ENCODE measurements at regions not wholly inside any gene's neighbourhood (a gene's known extent, or its start where the extent isn't known, plus 50 kb on each side); places are given as distances from the start of the nearest gene placed in this dataset.
"Not testable (repeated sequence)": the region's sequence is repeated elsewhere in the genome, so short reads cannot be mapped to it uniquely, and the experiment has no call there.

DNA sequence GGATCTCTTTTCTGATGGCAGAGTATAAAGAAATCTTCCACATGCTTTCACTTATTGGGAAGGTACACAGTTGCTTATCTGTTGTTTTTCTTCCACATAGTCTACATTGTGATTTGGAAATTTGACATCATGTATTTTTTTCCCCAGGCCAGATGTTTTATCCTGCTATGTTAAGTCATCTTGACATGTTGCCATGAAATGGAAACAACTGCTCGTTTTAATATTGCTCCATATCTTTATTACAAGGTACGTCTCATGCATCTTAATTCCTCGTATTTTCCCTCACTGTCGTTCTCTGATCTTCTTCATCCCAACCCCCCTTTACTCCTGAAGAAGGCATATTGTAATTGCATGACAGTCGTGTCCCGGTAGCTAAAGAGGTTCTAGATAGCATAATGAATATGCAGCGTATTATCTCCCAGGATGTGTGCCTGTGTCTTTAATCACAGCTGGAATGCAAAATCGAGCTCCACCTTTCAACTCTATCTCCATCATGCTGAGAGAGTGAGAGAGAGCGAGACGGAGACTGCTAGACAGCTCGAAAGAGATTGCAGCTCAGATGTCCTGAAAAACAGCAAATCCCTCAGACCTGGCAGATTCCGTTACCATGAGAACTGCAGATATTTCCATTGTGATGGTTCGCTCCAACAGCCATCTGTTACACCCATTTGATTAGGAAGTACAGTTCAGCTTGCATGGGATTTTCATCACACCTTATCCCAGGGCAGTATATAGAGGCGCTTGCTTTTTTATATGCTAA is 281.7 kb downstream of the TMEM38B start:
- no peak for DNase-seq (ENCODE audit: low read depth in 2 of 2)

DNA sequence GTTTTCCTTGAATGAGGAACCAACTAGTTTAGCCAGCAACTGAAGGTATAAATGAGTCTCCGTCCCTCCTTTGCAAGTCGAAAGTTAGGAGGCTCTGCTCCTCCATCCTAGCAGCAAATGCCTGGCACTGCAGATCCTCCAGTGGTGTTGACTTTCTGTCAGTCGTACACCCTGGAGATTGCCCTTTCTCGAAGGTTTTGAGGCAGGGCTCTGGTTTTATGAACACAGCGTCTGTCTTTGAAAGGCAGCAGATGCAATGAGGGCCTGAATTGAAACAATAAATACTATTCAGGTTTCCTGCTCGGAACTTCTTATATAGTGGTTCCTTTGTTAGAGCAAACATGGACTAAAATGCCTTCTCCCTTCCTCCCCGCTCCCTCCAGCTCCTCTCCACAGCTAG is 284.0 kb downstream of the TMEM38B start:
- no peak for DNase-seq (ENCODE audit: low read depth in 2 of 2)

DNA sequence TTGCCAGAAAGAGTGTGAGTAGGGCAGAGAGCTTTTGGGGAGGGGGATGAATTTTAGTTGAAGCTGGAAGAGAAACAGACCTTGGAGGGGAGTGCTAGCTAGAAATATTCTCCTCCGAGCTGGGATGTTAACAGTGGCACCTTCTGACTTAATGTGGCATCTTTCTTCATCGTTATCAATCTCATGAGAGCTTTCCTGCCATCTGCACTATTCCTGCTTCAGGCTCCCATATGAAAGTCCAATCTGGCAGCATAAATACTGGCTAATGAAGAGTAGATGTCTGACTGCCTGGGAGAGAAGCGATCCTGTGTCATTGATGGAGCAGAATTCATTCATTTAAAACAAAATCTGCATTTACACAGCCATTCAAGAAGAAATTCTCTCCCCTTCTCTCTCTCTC is 284.5 kb downstream of the TMEM38B start:
- no peak for DNase-seq (ENCODE audit: low read depth in 2 of 2)

- no peak for DNase-seq (ENCODE audit: low read depth in 2 of 2)
Measured at GRCh38 chr9:105979290-105979689, 284.9 kb downstream of the TMEM38B start.

DNA sequence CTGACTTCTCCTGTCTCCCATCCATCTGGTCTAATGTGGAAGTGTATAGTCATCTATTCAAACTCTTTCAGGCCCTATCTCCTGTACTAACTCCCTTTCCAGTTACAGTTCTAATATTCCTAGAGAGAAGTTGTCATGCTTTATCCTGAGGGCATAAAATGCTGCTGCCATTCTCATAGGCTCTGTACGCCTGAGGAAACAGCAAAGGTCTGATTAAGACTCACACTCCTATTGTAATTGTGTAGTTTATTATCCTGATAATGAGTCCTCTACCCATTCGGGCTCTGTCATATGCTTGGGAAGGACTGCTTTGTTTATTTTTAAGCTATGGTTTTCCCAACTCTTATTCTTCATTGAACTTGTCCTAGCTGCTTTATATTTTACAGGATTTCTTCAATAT is 290.4 kb downstream of the TMEM38B start:
- DNase-seq (ENCODE audit: low read depth in 2 of 2) = no peak

GRCh38 chr9:105993116-105993854 is 298.9 kb downstream of the TMEM38B start:
- DNase-seq (ENCODE audit: low read depth in 2 of 2) = no peak

DNA sequence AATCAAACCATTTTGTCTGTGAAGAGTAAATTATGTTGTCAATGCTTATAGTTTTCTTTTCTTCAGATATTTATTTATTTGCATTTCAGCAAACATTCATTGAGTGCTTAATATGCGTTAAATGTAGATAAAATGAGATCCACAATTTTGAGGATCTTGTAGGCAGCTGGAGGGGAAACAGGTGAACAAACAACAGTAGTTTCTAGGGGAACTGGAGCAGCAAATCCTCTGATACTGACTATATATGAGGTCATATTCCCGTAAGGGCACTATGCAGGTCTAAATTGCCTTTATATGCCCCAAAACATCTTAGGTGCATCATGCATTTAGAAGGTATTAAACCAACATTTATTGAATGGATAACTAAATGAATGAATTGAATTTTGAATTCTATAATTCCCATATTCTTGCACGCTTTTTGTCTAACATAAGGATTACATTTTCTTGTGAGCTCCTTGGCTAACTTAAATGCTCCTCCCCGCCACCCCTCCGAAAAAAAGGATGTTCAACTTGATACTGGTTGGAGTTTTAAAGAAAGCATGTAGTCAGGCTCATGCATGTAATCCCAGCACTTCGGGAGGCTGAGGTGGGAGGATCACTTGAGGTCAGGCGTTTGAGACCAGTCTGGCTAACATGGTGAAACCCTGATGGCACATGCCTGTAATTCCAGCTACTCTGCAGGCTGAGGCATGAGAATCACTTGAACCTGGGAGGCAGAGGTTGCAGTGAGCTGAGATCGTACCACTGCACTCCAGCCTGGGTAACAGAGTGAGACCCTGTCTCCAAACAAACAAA is 299.8 kb downstream of the TMEM38B start:
- DNase-seq (ENCODE audit: low read depth in 2 of 2) = no peak

- no peak for DNase-seq (ENCODE audit: low read depth in 2 of 2)
Measured at GRCh38 chr9:105994970-105995369, 300.6 kb downstream of the TMEM38B start.

GRCh38 chr9:106017198-106017740 is 322.9 kb downstream of the TMEM38B start:
- no peak for DNase-seq (ENCODE audit: low read depth in 2 of 2)

DNA sequence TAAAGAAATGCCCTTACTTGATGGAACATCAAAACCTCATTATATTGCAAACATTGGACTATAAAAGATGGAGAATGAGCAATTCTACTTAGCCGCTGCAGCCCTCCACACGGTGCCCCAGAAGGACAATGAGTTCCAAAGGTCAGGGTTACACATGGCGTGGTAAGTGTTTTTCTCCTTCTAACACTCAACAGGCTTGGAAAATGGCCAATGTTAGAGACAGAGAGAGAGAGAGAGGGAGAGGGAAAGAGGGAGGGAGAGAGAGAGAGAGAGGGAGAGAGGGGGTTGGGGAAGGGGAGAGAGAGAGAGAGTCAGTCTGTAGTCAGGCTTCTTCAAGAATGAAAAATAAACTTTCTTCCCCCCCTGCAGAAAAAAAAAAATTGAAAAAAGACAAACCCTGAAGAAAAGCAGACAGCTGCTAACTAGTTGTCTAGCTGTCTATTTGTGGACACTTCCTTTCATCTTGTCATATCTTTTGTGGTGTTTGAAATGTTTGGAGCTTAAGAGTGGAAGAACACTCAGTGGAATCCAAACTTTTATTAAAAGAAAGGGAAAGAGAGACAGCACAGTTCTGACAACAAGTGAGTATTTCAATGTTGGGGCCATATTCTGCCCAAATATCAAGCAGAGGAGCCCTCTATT is 324.8 kb downstream of the TMEM38B start:
- DNase-seq (ENCODE audit: low read depth in 2 of 2) = no peak

DNA sequence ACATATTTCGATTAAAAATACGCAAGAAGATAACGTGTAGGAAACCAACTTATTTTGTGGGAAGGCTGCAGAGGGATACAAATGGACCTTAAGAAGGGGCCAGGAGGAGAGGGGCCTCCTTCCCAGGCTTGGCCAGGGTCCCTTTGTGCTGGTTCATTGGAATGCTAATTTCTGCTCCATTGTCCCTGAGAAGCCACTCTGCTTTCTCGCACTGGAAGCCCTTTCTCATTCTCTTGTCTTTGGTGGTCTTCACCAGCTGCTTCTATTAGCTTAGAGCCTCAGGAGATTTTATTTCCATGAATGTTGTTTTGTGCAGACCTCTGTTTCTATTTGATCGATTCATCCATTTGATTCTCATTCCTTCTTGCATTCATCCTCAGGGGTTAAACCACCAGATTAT is 325.4 kb downstream of the TMEM38B start:
- DNase-seq (ENCODE audit: low read depth in 2 of 2) = no peak

DNA sequence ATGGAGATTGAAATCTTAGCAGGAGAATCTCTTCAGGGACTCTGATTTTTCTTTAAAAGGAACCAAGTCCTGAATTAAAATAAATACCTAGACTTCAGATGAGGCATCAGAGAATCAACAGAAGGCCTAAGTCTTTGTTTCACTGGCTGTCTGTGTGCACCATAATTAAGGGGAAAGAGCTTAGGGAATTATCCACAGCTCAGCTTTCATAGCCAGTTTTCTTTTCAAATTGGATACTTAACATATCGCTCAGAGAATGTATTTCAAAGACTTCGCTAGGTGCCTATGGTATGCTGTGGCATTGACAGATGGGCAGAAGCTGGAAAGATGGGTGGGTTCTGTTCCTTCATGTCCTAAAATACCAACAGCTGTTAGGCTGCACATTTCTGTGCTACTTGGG is 325.8 kb downstream of the TMEM38B start:
- DNase-seq (ENCODE audit: low read depth in 2 of 2) = no peak

DNA sequence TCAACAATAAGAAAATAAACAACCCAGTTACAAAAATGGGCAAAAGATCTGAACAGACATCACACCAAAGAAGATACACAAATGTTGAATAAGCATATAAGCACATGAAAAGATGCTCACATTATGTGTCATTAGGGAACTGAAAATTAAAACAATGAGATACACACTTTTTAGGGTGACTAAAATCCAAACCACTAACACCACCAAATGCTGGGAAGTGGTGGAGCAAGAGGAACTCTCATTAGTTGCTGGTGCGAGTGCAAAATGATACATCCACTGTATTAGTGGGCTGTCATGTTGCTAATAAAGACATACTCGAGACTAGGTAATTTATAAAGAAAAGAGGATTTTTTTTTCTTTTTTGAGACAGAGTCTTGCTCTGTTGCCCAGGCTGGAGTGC is 329.1 kb downstream of the TMEM38B start:
- DNase-seq (ENCODE audit: low read depth in 2 of 2) = no peak

GRCh38 chr9:106025453-106025852 is 331.1 kb downstream of the TMEM38B start:
- DNase-seq (ENCODE audit: low read depth in 2 of 2) = no peak

DNA sequence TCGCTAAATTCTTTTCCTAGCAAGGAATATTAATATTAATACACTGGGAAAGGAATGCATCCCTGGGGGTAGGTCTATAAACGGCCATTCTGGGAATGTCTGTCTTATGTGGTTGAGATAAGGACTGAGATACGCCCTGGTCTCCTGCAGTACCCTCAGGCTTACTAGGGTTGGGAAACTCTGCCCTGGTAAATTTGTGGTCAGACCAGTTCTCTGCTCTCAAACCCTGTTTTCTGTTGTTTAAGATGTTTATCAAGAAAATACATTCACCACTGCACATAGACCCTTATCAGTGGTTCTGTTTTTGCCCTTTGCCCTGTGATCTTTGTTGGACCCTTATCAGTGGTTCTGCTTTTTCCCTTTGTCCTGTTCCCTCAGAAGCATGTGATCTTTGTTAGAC is 335.8 kb downstream of the TMEM38B start:
- DNase-seq (ENCODE audit: low read depth in 2 of 2) = not testable (repeated sequence)

DNA sequence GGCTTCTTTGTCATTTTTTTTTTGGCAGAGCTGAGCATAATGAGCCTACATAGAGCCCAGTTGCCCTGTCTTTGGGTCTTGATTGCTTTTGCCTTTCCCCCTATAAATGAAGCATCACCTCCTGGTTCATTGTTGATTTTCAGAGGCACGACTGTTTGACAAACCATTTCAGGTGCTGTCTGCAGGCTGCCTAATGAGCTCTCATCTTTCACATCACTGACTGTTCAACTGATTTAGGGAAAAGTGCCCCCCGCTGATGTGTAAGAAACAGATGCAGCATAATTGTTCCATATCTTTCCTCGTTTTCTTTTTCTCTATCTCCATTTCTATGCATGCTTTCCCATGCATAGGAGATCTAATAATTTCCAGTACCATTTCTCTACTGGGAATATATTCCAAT is 338.6 kb downstream of the TMEM38B start:
- no peak for DNase-seq (ENCODE audit: low read depth in 2 of 2)

GRCh38 chr9:106035806-106036205 is 341.5 kb downstream of the TMEM38B start:
- DNase-seq (ENCODE audit: low read depth in 2 of 2) = no peak

GRCh38 chr9:106038266-106039001 is 344.1 kb downstream of the TMEM38B start:
- DNase-seq (ENCODE audit: low read depth in 2 of 2) = no peak

- DNase-seq (ENCODE audit: low read depth in 2 of 2) = no peak
Measured at GRCh38 chr9:106039151-106039935, 345.0 kb downstream of the TMEM38B start.

- not testable (repeated sequence) for DNase-seq (ENCODE audit: low read depth in 2 of 2)
Measured at GRCh38 chr9:106041920-106042319, 347.6 kb downstream of the TMEM38B start.
